Stimulated activated CD4-positive, alpha-beta T cell treated with anti-CD3 and anti-CD28 coated beads, Interleukin-15, amount 100 ng/mL, for 24 hours (primary cell): ENCODE measurements at regions not wholly inside any gene's neighbourhood (a gene's known extent, or its start where the extent isn't known, plus 50 kb on each side); places are given as distances from the start of the nearest gene placed in this dataset.
A peak's percentile ranks its signal among the peaks of the same experiment; 100 is the strongest.
"Not testable (repeated sequence)": the region's sequence is repeated elsewhere in the genome, so short reads cannot be mapped to it uniquely, and the experiment has no call there.

ENCODE experiments used
- DNase-seq: peaks from one replicate; pipeline ENCODE4 v3.0.0-alpha.2; 2020

DNA sequence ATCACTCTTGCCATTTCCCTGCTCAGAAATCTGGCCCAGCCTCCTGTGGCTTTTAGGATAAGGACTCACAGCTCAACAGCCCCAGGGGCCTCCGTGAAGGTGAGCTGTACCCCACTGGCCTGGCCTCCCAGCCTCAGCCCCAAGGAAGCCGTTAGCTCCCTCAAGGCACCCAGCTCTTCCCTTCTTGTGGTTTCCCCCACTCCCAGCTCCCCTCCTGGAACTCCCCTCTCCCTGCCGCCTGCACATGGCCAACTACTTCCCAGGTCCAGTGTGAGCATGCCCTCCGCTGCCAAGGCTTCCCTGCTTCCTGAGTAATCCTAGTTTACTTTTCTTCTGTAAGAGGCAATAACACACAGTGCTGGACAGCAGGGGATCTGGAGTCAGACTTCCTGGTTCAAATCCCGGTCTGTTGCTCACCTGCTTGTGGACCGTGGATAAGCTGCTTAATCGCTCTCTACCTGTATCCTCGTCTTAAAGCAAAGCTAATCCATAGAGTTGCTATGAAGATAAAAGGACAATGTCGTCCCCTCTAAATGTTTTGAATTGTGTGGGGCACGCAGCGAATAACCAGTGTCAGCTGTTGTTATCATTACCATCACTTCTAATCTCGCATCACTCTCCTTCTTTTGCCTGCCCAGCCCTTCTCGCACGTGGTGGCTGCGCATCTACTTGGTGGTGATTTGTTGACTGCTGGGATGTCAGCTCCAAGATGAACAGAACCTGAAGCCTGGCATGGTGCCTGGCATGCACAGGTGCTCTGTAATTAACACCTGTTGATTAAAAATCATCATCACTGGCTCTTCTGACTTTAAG, 86.6 kb downstream of the C5orf15 start:
- no peak for DNase-seq

- DNase-seq, result no peak
These were observed 90.2 kb downstream of the C5orf15 start for GRCh38 chr5:133878236-133878555.

GRCh38 chr5:133877351-133878235, 90.8 kb downstream of the C5orf15 start:
- DNase-seq, result no peak

DNA sequence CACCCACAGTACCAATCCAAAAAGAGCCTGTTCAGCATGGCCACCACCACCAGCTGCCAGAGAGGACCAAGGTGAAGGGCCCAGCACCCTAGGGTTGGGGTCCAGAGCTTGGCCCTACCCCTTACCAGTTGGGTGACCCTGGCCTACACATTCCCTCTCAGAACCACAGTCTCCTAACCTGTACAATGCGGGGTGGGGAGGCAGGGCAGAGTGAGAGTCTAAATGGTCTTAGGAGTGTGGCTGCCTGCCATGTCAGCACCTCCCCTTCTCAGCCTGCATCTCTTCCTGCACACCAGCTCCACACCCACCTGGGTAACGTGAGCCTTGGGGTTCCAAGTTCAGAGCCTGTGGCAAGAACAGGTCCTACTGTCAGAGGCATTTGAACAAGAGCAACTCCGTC, 92.2 kb downstream of the C5orf15 start:
- DNase-seq, result no peak

- DNase-seq, result no peak
These were observed 93.2 kb downstream of the C5orf15 start for GRCh38 chr5:133875179-133875578.

- peak; percentile 38 for DNase-seq
These were observed 95.0 kb downstream of the C5orf15 start for GRCh38 chr5:133873449-133873848.

DNA sequence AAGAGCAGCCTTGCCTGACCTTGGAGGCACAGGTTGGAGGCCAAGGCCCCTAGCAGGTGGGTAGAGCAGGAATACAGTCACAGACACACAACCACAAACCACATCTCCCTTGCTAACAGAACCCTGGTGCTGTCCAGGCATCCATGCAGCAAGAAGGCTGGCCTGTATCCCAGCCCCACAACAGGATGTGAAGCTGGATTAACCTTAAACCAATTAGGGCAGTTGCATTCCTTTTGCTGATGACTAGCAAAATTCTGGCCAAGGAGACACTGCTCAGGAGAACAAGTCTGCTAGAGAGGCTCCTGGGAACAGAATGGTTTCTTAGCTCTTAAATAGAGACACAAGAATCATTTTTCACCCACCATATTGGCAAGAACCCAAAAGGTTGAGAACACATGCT, 97.8 kb downstream of the C5orf15 start:
- DNase-seq, result no peak

- DNase-seq, result no peak
These were observed 98.7 kb downstream of the C5orf15 start for GRCh38 chr5:133869519-133870335.

DNA sequence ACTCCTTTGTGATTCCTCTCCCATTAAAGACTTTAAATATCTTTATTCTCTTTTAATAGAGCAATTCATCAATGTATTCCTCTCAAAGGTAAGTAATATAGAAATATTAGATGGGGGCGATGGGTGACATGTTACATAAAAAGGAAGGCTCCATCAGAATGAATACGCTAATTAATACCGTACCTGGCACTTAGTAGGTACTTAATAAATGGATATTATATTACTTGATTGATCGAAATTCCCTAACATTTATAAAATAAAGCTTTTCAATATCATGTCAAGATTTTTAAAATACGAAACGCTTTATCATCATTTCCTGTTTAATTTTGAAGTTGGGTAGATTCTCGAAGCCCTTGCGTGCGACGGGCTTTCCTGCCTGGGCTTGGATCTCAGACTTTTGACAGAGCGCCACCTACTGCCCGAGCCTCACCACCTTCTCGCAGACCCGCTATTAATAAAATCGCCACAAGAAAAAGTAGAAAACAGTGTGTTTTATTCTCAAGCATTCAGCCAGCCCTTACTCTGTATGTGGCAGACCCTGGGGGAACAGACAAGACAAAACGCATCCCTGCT, 99.4 kb downstream of the C5orf15 start:
- peak; percentile 89 for DNase-seq

DNA sequence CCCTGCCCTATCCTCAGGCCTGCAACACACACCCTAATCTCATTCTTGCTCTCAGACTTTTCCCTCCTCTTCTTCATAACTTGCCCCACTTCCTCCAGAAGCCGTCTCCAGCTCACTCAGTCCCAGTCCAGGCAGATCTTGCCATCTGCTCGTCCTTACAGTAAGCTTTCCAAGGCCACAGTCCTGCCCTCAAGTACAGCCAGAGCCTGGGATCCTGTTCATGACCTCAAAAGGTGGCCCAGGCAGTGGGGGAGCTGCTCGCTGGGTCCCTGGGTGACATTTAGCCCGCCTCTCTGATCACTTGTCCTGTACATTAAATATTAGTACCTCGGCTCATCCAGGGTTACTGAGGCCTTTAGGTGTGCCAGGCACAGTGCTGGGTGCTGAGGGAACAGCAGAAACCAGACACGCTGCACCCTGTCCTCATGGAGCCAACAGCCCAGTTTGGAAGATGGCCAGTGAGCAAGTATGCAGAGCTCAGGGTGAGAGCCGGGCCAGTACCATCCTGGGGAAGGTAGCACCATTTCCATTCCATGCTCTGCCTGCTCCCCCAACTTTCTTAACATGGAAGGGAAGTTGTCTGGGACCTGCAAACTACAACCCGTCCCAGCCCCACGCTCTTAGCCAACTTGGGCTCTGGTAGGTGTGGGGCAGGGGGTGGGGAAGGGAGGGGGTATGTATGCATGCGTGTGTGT, 100.4 kb downstream of the C5orf15 start:
- no peak for DNase-seq

- no peak for DNase-seq
These were observed 101.1 kb downstream of the C5orf15 start for GRCh38 chr5:133867341-133867740.

- no peak for DNase-seq
These were observed 101.6 kb downstream of the C5orf15 start for GRCh38 chr5:133866903-133867245.

DNA sequence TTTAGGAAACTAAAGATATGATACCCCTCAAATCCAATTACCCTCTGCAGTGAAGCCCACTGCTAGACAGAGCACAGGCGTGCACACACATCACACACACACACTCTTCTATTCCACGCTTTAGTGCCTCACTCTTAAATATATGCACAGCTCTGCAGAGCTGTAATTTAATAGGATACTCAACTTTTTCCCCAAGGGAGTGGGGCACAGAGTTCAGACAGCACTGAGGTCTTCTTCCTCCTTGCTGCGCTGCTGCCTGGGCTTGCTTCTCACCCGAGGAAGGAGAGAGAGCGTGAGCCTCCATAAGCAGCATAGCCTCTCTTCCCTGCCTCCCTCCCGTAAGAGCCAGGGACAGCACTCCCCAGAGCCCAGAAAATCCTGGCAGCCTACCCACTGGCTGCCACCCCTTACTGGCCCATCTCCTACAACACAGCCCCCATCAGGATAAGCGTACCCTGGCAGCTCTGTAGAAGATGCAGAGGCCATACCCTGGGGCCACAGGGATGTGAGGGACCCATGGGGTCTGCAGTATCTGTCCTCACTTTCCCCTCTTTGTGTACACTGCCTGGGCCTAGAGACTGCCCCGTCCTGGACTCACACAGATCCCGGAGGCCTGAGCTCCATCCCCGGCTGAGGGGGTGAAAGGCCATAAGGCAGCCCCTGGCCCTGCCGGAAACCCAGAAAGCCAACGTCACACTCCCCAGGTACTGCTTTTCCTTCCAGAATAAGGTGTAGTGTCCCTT, 102.1 kb downstream of the C5orf15 start:
- DNase-seq, result no peak

DNA sequence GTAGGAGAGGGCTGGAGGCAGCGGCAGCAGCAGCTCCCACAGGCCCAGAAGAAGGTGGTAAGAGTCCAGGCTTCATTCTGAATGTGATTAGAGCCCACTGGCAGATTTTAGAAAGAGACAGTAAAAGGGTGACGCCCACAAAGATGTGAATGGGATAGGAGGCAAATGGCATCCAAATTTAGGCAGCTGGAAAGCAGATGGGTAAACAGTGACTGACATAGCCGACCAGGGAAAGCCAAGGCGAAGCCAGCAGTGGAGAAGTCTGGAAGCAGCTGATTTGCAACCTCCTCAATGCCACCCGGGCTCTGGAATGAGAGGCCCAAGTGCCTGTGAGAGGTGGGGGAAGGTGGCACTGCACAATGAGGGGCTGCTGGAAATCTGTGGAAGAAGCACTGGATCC, 103.3 kb downstream of the C5orf15 start:
- no peak for DNase-seq

DNA sequence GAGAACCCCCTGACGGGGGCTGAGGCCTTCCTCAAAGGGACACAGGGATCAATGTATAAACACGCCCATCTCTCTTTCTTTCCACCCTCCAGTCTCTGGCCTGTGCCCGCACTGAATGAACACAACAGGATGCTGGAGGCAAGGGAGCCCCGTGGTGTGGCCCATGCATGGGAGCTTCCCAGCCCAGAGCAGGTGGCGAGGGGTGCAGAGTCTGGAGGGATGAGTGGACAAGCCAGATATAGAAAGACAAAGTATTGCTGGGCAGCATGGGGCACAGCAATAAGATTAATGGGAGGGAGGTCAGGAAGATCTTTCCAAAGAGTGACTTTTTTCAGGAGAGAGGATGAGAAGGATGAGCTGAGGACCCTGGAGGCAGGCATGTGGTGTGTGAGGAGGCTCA, 103.7 kb downstream of the C5orf15 start:
- DNase-seq, result no peak

- no peak for DNase-seq
These were observed 104.4 kb downstream of the C5orf15 start for GRCh38 chr5:133863857-133864585.

- DNase-seq, result peak; percentile 50
These were observed 107.2 kb downstream of the C5orf15 start for GRCh38 chr5:133861161-133861737.

- DNase-seq, result no peak
These were observed 109.4 kb downstream of the C5orf15 start for GRCh38 chr5:133859073-133859472.

DNA sequence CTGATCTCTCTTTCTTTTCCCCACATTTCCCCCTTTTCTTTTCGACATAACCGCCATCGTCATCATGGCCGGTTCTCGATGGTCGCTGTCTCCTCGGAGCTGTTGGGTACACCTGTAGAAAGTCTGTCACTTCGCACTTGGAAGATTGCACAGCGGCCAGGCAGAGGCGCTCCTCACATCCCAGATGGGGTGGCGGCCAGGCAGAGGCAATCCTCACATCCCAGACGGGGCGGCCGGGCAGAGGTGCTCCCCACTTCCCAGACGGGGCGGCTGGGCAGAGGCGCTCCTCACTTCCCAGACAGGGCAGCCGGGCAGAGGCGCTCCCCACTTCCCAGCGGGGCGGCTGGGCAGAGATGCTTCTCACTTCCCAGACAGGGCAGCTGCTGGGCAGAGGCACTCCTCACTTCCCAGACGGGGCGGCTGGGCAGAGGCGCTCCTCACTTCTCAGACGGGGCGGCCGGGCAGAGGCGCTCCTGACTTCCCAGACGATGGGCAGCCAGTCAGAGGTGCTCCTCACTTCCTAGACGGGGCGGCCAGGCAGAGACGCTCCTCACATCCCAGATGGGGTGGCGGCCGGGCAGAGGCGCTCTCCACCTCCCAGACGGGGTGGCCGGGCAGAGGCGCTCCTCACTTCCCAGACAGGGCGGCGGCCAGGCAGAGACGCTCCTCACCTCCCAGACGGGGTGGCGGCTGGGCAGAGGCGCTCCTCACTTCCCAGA, 110.7 kb downstream of the C5orf15 start:
- not testable (repeated sequence) for DNase-seq

GRCh38 chr5:133854554-133854953, 113.9 kb downstream of the C5orf15 start:
- DNase-seq, result no peak
